ENCODE measurements at regions not wholly inside any gene's neighbourhood (a gene's known extent, or its start where the extent isn't known, plus 50 kb on each side); places are given as distances from the start of the nearest gene placed in this dataset.

DNA sequence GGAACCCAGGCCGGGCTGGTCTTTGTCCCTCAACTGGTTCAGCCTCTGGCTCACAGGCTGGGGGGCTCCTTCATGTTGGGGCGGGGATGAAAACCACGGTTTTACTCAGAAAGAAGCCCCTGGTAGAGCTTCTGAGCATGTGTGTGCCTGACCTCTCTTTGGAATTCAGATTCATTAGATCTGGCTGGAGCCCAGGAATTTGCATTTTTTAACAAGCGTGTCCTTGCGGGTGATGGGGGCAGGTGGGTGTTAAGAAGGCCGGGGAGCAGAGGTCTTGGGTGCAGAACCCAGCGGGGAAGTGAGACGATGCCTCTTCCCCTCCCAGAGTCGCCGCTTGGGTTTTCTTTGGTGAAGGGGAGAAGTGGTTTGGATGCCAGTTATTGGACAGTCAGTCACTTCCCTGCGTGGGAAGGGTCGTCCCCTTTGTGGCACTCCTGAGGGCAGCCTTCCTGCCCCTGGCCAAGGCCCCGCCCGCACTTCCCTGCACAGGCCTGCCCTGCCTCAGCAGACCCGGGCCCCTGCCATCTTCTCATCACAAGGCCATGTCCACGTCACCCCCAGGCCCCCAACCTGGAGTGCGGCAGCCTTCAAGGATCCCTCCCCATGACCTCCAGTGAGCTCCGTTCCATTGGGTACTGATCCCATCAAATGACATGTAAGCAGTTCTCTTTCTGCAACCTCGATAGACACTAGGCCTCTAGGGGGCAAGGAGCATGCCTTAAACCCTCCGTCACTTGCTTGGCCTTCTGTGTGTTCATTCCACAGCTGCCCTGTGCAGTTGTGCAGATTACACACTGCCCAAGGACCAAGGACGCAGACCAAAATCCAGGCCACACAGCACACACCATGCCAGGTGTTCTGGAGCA lies 177.7 kb upstream of the CIBAR2 start:
- Histone ChIP-seq H3K9ac (ENCODE audit: low read length in 5 of 5) (no peak overlapping the region), H3K27ac (ENCODE audit: low read depth, low read length) (peak overlapping the region; percentile 79), H3K4me1 (ENCODE audit: control insufficient read depth in 5 of 5, insufficient read depth in 5 of 5, low read length in 5 of 5) (peaks cover 9 to 70% (median 56%) of the 10 kb centered on the region in 5 donors), H3K9me3 (ENCODE audit: control insufficient read depth in 5 of 5, low read length in 5 of 5) (no peaks in the 10 kb centered on the region), H3K27me3 (ENCODE audit: control insufficient read depth in 5 of 5, insufficient read depth in 4 of 5, low read length in 5 of 5) (no peaks in the 10 kb centered on the region), H3K4me3 (ENCODE audit: low read depth in 1 of 5, low read length in 5 of 5) (no peak overlapping the region), H3K36me3 (ENCODE audit: control insufficient read depth in 5 of 5, insufficient read depth in 5 of 5, low read length in 5 of 5) (no peaks in the 10 kb centered on the region)

DNA sequence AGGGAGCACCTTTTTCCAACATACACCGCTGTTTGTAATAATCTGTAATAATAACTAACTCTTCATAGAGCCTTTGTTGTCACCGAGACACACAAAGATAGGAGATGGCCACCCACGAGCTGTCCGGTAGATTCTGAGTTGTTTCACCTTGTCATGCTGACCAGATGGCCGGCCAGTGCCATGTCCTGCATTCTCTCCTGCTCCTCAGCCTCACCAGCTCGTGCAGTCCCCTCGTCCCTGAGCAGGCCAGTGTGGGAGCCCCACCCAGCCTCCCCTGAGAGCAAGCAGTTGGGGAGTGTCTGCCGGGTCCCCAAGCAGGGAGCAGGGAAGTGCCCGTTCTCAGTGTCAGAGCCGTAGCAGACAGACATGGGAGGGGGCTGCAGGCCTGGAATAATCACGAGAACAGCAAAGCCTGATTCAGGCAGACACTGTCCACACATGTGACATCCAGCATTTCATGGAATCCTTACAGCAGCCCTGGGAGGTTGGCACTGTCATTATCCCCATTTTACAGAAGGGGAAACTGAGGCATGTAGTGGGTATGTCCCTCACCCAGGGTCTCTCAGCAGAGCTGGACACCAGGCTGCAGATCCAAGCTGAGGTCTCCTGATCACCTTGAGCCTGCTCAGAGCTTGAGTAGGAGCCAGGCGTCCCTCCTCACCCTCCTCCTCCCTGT lies 178.5 kb upstream of the CIBAR2 start:
- Histone ChIP-seq H3K4me1 (ENCODE audit: control insufficient read depth in 5 of 5, insufficient read depth in 5 of 5, low read length in 5 of 5) (peaks cover 9 to 67% (median 54%) of the 10 kb centered on the region in 5 donors), H3K27me3 (ENCODE audit: control insufficient read depth in 5 of 5, insufficient read depth in 4 of 5, low read length in 5 of 5) (no peaks in the 10 kb centered on the region), H3K4me3 (ENCODE audit: low read depth in 1 of 5, low read length in 5 of 5) (no peak overlapping the region), H3K36me3 (ENCODE audit: control insufficient read depth in 5 of 5, insufficient read depth in 5 of 5, low read length in 5 of 5) (no peaks in the 10 kb centered on the region), H3K9ac (ENCODE audit: low read length in 5 of 5) (peak overlapping the region in 2 of 5 donors; percentile 2 to 52), H3K27ac (ENCODE audit: low read depth, low read length) (peak overlapping the region; percentile 79), H3K9me3 (ENCODE audit: control insufficient read depth in 5 of 5, low read length in 5 of 5) (no peaks in the 10 kb centered on the region)

DNA sequence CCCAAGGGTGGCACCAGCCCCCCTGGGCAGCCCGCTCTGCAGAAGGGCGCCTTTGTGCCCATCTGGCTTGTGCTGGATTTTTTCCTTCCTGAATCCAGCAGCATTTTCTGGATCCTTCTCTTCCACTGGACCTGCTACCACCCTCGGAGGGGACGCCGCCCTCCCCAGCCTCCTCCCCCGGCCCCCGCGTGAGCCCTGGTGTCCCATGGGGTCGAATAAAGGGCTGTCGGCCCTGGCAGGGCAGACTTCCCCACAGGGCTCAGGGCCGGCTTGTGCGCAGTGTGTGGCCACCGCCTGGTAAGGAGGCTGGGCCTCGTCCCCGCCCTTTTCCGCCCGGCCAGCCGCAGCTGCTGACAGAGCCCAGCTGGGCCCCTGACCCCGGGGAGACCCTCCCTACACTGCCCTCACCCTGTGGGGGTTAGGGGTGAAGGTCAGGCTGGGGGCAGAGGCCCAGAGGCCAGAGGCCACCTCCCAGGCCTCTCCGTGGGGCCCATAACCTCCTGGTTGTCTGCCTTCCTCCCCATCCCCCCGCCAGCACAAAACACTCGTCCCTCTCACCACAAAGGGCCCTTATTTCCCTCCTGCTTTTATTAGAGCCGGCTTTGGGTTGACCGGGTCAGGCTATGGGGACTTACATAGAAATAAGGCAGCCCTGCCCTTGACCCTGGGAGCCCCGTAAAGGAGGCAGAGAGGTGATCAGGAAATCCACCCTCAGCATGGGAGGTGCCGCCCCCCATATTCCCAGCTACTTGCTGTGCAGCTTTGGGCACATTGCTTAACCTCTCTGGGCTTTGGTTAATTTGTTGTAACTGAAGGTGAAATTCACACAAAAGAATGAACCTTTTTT lies 179.3 kb upstream of the CIBAR2 start:
- peak overlapping the region; percentile 79 for H3K27ac ChIP-seq (ENCODE audit: low read depth, low read length)
- peaks cover 9 to 59% (median 47%) of the 10 kb centered on the region in 5 donors for H3K4me1 ChIP-seq (ENCODE audit: control insufficient read depth in 5 of 5, insufficient read depth in 5 of 5, low read length in 5 of 5)
- peak overlapping the region in 1 of 5 donors; percentile 6 for H3K4me3 ChIP-seq (ENCODE audit: low read depth in 1 of 5, low read length in 5 of 5)
- peak overlapping the region in 3 of 5 donors; percentile 28 to 59 (median 45) for H3K9ac ChIP-seq (ENCODE audit: low read length in 5 of 5)
- no peaks in the 10 kb centered on the region for H3K27me3 ChIP-seq (ENCODE audit: control insufficient read depth in 5 of 5, insufficient read depth in 4 of 5, low read length in 5 of 5)
- peaks cover 0 to 2% (median 0%) of the 10 kb centered on the region in 5 donors for H3K36me3 ChIP-seq (ENCODE audit: control insufficient read depth in 5 of 5, insufficient read depth in 5 of 5, low read length in 5 of 5)
- H3K9me3 ChIP-seq (ENCODE audit: control insufficient read depth in 5 of 5, low read length in 5 of 5) = no peaks in the 10 kb centered on the region

DNA sequence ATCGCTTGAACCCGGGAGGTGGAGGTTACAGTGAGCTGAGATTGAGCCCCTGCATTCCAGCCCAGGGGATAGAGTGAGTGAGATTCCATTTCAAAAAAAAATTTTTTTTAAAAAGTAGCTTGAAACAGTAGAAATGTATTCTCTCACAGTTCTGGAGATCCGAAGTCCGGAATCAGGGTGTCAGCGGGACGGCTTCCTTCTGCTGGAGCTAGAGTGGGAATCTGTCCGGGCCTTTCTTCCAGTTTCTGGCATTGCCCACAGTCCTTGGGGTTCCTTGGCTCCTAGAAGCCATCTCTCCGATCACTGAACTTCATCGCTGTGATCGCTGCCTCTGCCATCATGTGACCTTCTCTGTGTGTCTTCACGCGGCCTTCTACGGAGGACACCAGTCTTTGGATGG lies 181.2 kb upstream of the CIBAR2 start:
- Histone ChIP-seq H3K9ac (ENCODE audit: low read length in 5 of 5) (no peak overlapping the region), H3K27me3 (ENCODE audit: control insufficient read depth in 5 of 5, insufficient read depth in 4 of 5, low read length in 5 of 5) (no peaks in the 10 kb centered on the region), H3K27ac (ENCODE audit: low read depth, low read length) (no peak overlapping the region), H3K9me3 (ENCODE audit: control insufficient read depth in 5 of 5, low read length in 5 of 5) (no peaks in the 10 kb centered on the region), H3K4me1 (ENCODE audit: control insufficient read depth in 5 of 5, insufficient read depth in 5 of 5, low read length in 5 of 5) (peaks cover 9 to 43% (median 32%) of the 10 kb centered on the region in 5 donors), H3K4me3 (ENCODE audit: low read depth in 1 of 5, low read length in 5 of 5) (no peak overlapping the region), H3K36me3 (ENCODE audit: control insufficient read depth in 5 of 5, insufficient read depth in 5 of 5, low read length in 5 of 5) (peaks cover 0 to 2% (median 0%) of the 10 kb centered on the region in 5 donors)

DNA sequence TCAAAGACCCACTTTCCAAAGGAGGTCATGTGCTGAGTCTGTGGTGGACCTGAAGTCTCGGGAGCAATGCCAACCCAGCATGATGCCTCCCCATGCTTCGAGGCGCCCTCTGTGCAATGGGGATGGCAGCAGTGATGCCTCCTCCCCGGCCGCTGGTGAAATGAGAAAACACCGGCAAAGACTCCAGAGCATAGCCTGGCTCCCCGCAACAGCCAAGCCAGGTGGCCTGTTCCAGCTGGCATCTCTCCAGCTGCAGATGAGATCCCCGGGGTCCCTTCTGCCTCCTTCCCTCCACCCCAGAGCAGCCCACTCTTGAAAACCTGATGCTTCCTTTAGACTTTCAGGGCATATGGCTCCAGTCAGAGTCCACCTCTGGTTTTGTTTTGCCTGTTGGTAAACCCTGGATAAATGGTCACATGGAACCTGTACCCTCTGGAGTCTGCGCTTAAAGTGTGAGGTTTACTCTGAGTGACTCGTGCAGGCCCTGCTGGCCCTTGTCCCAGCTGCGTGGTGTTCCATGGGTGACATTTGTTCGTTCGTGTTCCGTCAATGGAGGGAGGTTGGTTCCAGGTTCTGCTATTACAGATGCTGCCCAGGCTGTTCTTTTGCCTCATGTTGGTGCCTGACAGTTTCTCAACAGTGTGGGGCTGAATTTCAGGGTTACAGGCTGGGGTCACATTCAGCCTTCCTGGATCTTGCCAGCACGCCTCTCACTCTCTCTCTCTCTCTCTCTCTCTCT lies 181.8 kb upstream of the CIBAR2 start:
- H3K27ac ChIP-seq (ENCODE audit: low read depth, low read length) = no peak overlapping the region

DNA sequence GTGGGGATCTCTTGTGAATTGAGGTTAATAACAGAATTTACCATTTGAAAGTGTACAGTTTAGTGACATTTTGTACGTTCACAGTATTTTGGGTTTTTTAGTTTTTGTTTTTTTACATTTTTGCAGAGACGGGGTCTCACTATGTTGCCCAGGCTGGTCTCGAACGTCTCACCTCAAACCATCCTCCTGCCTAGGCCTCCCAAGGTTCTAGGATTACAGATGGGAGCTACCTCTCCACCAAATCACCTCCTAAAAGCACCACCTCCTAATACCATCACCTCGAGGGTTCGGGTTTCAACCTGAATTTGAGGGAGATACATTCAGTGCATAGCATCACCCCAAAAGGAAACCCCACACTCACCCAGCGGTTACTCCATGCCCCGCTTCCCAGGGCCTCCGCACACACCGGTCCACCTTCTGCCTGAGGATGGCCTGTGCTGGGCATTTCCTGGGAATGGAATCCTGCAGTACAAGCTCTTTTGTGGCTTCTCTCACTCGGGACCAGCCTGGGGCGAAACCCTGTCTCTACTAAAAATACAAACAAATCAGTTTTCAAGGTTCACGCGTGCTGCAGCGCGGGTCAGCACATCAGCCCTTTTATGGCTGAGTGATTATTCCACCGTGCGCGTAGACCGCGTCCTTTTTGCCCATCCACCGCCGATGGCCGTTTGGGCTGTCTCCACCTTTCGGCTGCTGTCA lies 182.7 kb upstream of the CIBAR2 start:
- Histone ChIP-seq H3K9me3 (ENCODE audit: control insufficient read depth in 5 of 5, low read length in 5 of 5) (no peaks in the 10 kb centered on the region), H3K36me3 (ENCODE audit: control insufficient read depth in 5 of 5, insufficient read depth in 5 of 5, low read length in 5 of 5) (peaks cover 0 to 2% (median 0%) of the 10 kb centered on the region in 5 donors), H3K4me1 (ENCODE audit: control insufficient read depth in 5 of 5, insufficient read depth in 5 of 5, low read length in 5 of 5) (peaks cover 9 to 30% (median 29%) of the 10 kb centered on the region in 5 donors), H3K9ac (ENCODE audit: low read length in 5 of 5) (no peak overlapping the region), H3K4me3 (ENCODE audit: low read depth in 1 of 5, low read length in 5 of 5) (no peak overlapping the region), H3K27me3 (ENCODE audit: control insufficient read depth in 5 of 5, insufficient read depth in 4 of 5, low read length in 5 of 5) (no peaks in the 10 kb centered on the region), H3K27ac (ENCODE audit: low read depth, low read length) (no peak overlapping the region)

More for the DNA sequence above, 181.8 kb upstream of the CIBAR2 start:
- peaks cover 0 to 2% (median 0%) of the 10 kb centered on the region in 5 donors for H3K36me3 ChIP-seq (ENCODE audit: control insufficient read depth in 5 of 5, insufficient read depth in 5 of 5, low read length in 5 of 5)
- H3K9ac ChIP-seq (ENCODE audit: low read length in 5 of 5) = peak overlapping the region in 1 of 5 donors; percentile 35
- H3K4me1 ChIP-seq (ENCODE audit: control insufficient read depth in 5 of 5, insufficient read depth in 5 of 5, low read length in 5 of 5) = peaks cover 9 to 38% (median 31%) of the 10 kb centered on the region in 5 donors
- H3K27me3 ChIP-seq (ENCODE audit: control insufficient read depth in 5 of 5, insufficient read depth in 4 of 5, low read length in 5 of 5) = no peaks in the 10 kb centered on the region
- H3K4me3 ChIP-seq (ENCODE audit: low read depth in 1 of 5, low read length in 5 of 5) = no peak overlapping the region
- no peaks in the 10 kb centered on the region for H3K9me3 ChIP-seq (ENCODE audit: control insufficient read depth in 5 of 5, low read length in 5 of 5)

DNA sequence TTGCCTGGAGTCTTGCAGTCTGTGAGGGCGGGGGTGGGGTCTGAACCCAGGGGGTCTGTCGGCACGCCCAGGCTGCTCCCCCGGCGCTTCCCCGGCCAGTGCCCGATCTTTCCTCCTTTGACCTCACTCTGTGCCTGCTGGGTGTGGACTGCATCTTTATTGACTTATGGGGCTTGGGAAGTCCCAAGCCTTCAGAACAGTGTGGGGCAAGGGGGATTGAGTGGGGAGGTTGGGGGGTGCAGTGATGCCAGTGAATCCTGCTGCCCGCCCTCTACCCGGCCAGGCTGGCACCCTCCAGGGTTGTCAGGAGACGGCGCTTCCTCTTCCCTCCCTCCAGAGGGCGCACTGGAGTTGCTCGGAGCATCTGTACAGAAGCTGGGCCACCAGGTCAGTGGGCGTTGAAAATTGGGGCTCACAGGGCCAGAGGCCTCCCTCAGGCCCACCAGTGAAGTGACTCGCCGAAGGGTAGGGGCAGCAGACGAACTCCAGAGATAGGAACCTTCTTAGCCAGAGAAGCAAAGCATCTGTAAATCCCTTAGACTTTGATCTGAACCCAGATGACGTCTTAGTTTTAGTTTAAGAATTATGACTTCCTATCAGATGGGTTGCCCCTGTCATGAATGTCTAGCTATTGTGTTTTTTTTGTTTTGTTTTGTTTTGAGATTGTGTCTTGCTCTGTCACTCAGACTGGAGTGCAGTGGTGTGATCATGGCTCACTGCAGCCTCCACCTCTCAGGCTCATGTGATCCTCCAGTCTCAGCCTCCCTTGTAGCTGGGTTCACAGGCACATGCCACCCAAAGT lies 184.8 kb upstream of the CIBAR2 start:
- H3K4me1 ChIP-seq (ENCODE audit: control insufficient read depth in 5 of 5, insufficient read depth in 5 of 5, low read length in 5 of 5) = peaks cover 0 to 10% (median 9%) of the 10 kb centered on the region in 5 donors
- H3K9me3 ChIP-seq (ENCODE audit: control insufficient read depth in 5 of 5, low read length in 5 of 5) = no peaks in the 10 kb centered on the region
- H3K36me3 ChIP-seq (ENCODE audit: control insufficient read depth in 5 of 5, insufficient read depth in 5 of 5, low read length in 5 of 5) = peaks cover 0 to 4% (median 2%) of the 10 kb centered on the region in 5 donors
- no peaks in the 10 kb centered on the region for H3K27me3 ChIP-seq (ENCODE audit: control insufficient read depth in 5 of 5, insufficient read depth in 4 of 5, low read length in 5 of 5)
- no peak overlapping the region for H3K27ac ChIP-seq (ENCODE audit: low read depth, low read length)
- H3K4me3 ChIP-seq (ENCODE audit: low read depth in 1 of 5, low read length in 5 of 5) = no peak overlapping the region
- H3K9ac ChIP-seq (ENCODE audit: low read length in 5 of 5) = no peak overlapping the region

DNA sequence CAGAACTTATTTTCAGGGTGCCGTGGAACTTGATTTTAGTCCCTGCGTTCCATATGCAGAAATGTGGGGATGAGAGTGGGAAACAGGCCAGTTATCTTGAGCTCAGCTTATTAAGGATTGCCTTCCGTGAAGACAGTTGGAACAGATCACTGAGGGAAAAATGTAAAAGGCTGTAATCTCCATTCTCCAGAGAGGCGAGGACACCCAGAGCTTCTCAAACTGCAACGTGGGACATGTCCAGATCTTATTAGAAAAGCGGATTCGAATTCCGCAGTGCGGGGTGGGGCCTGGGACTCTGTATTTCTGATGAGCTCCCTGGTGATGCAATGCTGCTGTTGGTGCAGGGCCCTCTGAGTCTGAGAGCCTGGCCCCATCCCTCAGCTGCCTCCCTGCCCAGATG lies 185.6 kb upstream of the CIBAR2 start:
- no peak overlapping the region for H3K4me3 ChIP-seq (ENCODE audit: low read depth in 1 of 5, low read length in 5 of 5)
- peaks cover under 1 to 12% (median 10%) of the 10 kb centered on the region in 5 donors for H3K4me1 ChIP-seq (ENCODE audit: control insufficient read depth in 5 of 5, insufficient read depth in 5 of 5, low read length in 5 of 5)
- H3K36me3 ChIP-seq (ENCODE audit: control insufficient read depth in 5 of 5, insufficient read depth in 5 of 5, low read length in 5 of 5) = peaks cover 0 to 4% (median 2%) of the 10 kb centered on the region in 5 donors
- H3K27me3 ChIP-seq (ENCODE audit: control insufficient read depth in 5 of 5, insufficient read depth in 4 of 5, low read length in 5 of 5) = no peaks in the 10 kb centered on the region
- H3K27ac ChIP-seq (ENCODE audit: low read depth, low read length) = no peak overlapping the region
- H3K9me3 ChIP-seq (ENCODE audit: control insufficient read depth in 5 of 5, low read length in 5 of 5) = no peaks in the 10 kb centered on the region
- H3K9ac ChIP-seq (ENCODE audit: low read length in 5 of 5) = no peak overlapping the region

Data from subcutaneous abdominal adipose tissue (tissue), 5 donors.